ENCODE measurements at regions not wholly inside any gene's neighbourhood (a gene's known extent, or its start where the extent isn't known, plus 50 kb on each side); places are given as distances from the start of the nearest gene placed in this dataset.

DNA sequence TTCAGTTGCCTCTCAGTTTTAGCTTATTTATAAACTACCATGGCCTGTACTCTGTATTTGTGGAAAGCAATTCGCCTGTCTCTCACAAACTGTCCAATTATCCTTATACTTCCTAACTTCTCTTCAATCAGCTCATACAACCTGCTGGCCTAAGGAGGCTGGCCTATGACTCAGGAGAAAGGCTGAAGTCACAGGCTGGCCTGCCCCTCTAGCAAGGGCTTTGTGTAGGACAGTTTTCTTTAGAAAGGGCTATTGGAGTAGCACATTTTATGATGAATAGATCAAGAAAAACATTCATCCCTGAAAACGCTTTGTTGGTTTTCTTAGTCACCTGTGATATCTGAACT is 988.7 kb upstream of the ARRDC3 start:
- TF ChIP-seq GATA2 (IDR thresholded peaks at IDR 0.05; ENCODE audit: low read depth, low read length) (no peak), GATA3 (IDR thresholded peaks at IDR 0.05; ENCODE audit: low read depth, low read length) (no peak)
